Neural crest cell (in vitro differentiated cells): ENCODE measurements at regions not wholly inside any gene's neighbourhood (a gene's known extent, or its start where the extent isn't known, plus 50 kb on each side); places are given as distances from the start of the nearest gene placed in this dataset.
A peak's percentile ranks its signal among the peaks of the same experiment; 100 is the strongest.

Experiments used
- DNase-seq: peaks from one replicate; pipeline ENCODE4 v3.0.0; 2021; ENCODE audit warnings: low read depth, mixed read lengths, low spot score
- H3K27ac Mint-ChIP-seq: one replicate; pipeline ENCODE4 v1.8.0; 2021; ENCODE audit warnings: mild to moderate bottlenecking, mixed read lengths; ENCODE audit not compliant: unreplicated experiment
- H3K27me3 Mint-ChIP-seq: 2 replicates; pipeline ENCODE4 v1.8.0; 2021; ENCODE audit warnings: low read depth, mild to moderate bottlenecking, mixed read lengths
- H3K36me3 Mint-ChIP-seq: 2 replicates; pipeline ENCODE4 v1.8.0; 2021; ENCODE audit warnings: low read depth, mild to moderate bottlenecking, mixed read lengths
- H3K4me1 Mint-ChIP-seq: 2 replicates; pipeline ENCODE4 v1.8.0; 2021; ENCODE audit warnings: mixed read lengths
- H3K4me3 Mint-ChIP-seq: one replicate; pipeline ENCODE4 v1.8.0; 2021; ENCODE audit warnings: mild to moderate bottlenecking, mixed read lengths
- H3K9me3 Mint-ChIP-seq: 2 replicates; pipeline ENCODE4 v1.8.0; 2021; ENCODE audit warnings: mixed read lengths
- CTCF ChIP-seq: fragments of 200-600 bp; sonication (generic); conservative IDR thresholded peaks from 2 replicates; pipeline ENCODE4 v1.5.0; 2021; ENCODE audit warnings: antibody characterized with exemption, mild to moderate bottlenecking

- no peak for TF ChIP-seq CTCF
- DNase-seq = no peak
- Mint-ChIP-seq H3K9me3 (peaks cover 9% of the 10 kb centered on the region), H3K4me1 (peaks cover 9% of the 10 kb centered on the region), H3K36me3 (no peaks in the 10 kb centered on the region), H3K27me3 (no peaks in the 10 kb centered on the region), H3K4me3 (no peak overlapping the region), H3K27ac (peak overlapping the region; percentile 21)
Observed at GRCh38 chr2:147439986-147440385, 404.8 kb upstream of the ACVR2A start.

- Mint-ChIP-seq H3K36me3 (no peaks in the 10 kb centered on the region), H3K27ac (no peak overlapping the region), H3K4me1 (peaks cover 9% of the 10 kb centered on the region), H3K27me3 (no peaks in the 10 kb centered on the region), H3K4me3 (no peak overlapping the region), H3K9me3 (peaks cover 9% of the 10 kb centered on the region)
- no peak for DNase-seq
- no peak for TF ChIP-seq CTCF
Observed at GRCh38 chr2:147438882-147439281, 405.9 kb upstream of the ACVR2A start.

GRCh38 chr2:147433822-147434221, 411.0 kb upstream of the ACVR2A start:
- no peak for DNase-seq
- H3K27me3 Mint-ChIP-seq = no peaks in the 10 kb centered on the region
- no peak for TF ChIP-seq CTCF
- H3K36me3 Mint-ChIP-seq = no peaks in the 10 kb centered on the region
- no peaks in the 10 kb centered on the region for H3K4me1 Mint-ChIP-seq
- H3K4me3 Mint-ChIP-seq = no peak overlapping the region
- peaks cover 9% of the 10 kb centered on the region for H3K9me3 Mint-ChIP-seq
- no peak overlapping the region for H3K27ac Mint-ChIP-seq

GRCh38 chr2:147430408-147430807, 414.4 kb upstream of the ACVR2A start:
- Mint-ChIP-seq H3K36me3 (no peaks in the 10 kb centered on the region), H3K9me3 (peaks cover 3% of the 10 kb centered on the region), H3K27me3 (no peaks in the 10 kb centered on the region), H3K4me3 (no peak overlapping the region), H3K27ac (no peak overlapping the region), H3K4me1 (no peaks in the 10 kb centered on the region)
- no peak for TF ChIP-seq CTCF
- DNase-seq = no peak

- Mint-ChIP-seq H3K36me3 (no peaks in the 10 kb centered on the region), H3K4me1 (no peaks in the 10 kb centered on the region), H3K4me3 (no peak overlapping the region), H3K9me3 (peaks cover 3% of the 10 kb centered on the region), H3K27ac (no peak overlapping the region), H3K27me3 (no peaks in the 10 kb centered on the region)
- no peak for DNase-seq
- no peak for TF ChIP-seq CTCF
Observed at GRCh38 chr2:147428120-147428747, 416.6 kb upstream of the ACVR2A start.
